Activated CD4-positive, alpha-beta memory T cell treated with anti-CD3 and anti-CD28 coated beads for 36 hours (primary cell): ENCODE measurements at regions not wholly inside any gene's neighbourhood (a gene's known extent, or its start where the extent isn't known, plus 50 kb on each side); places are given as distances from the start of the nearest gene placed in this dataset.

Experiments
- CTCF ChIA-PET: fragments of 350-600 bp; sonication (Branson Sonifier 250); formaldehyde crosslinking; loops from one replicate; lab custom pipeline; 2021; ENCODE audit warnings: antibody characterized with exemption, inconsistent platforms; lab: Charles Lee
- POLR2A ChIA-PET: fragments of 350-600 bp; sonication (Branson Sonifier 250); formaldehyde crosslinking; loops from one replicate; lab custom pipeline; 2021; ENCODE audit warnings: antibody characterized with exemption; lab: Charles Lee
- DNase-seq: peaks from one replicate; pipeline ENCODE4 v3.0.0-alpha.2; 2020
- H3K27ac Mint-ChIP-seq: one replicate; pipeline ENCODE4 v1.8.0; 2021; ENCODE audit warnings: mixed read lengths
- H3K27me3 Mint-ChIP-seq: one replicate; pipeline ENCODE4 v1.8.0; 2021; ENCODE audit warnings: mixed read lengths
- H3K36me3 Mint-ChIP-seq: one replicate; pipeline ENCODE4 v1.8.0; 2021; ENCODE audit warnings: mixed read lengths
- H3K4me1 Mint-ChIP-seq: one replicate; pipeline ENCODE4 v1.8.0; 2021; ENCODE audit warnings: low read depth, mixed read lengths
- H3K4me3 Mint-ChIP-seq: one replicate; pipeline ENCODE4 v1.8.0; 2021; ENCODE audit warnings: mild to moderate bottlenecking, mixed read lengths
- H3K9me3 Mint-ChIP-seq: one replicate; pipeline ENCODE4 v1.8.0; 2021; ENCODE audit warnings: mixed read lengths
- intact Hi-C: fragments of 100-400 bp; cut with micrococcal nuclease; formaldehyde crosslinking; loops from one replicate; pipeline ENCODE4 v1.15.1; 2023

- no peaks in the 10 kb centered on the region for H3K27me3 Mint-ChIP-seq
- H3K4me1 Mint-ChIP-seq, result no peaks in the 10 kb centered on the region
- no peak overlapping the region for H3K27ac Mint-ChIP-seq
- intact Hi-C loops, result no loop called here
- H3K9me3 Mint-ChIP-seq, result peaks cover 2% of the 10 kb centered on the region
- no peaks in the 10 kb centered on the region for H3K36me3 Mint-ChIP-seq
- CTCF ChIA-PET, result no interaction called here
- no peak for DNase-seq
- no peak overlapping the region for H3K4me3 Mint-ChIP-seq
- POLR2A ChIA-PET, result no interaction called here
These were observed 81.5 kb upstream of the ASTN2 start for GRCh38 chr9:117496307-117496706.

GRCh38 chr9:117494401-117495090 lies 79.7 kb upstream of the ASTN2 start:
- Mint-ChIP-seq H3K4me1 (no peaks in the 10 kb centered on the region), H3K27me3 (no peaks in the 10 kb centered on the region), H3K4me3 (no peak overlapping the region), H3K9me3 (peaks cover 2% of the 10 kb centered on the region), H3K27ac (no peak overlapping the region), H3K36me3 (no peaks in the 10 kb centered on the region)
- DNase-seq, result no peak
- ChIA-PET CTCF (no interaction called here), POLR2A (no interaction called here)
- intact Hi-C loops, result no loop called here

- Mint-ChIP-seq H3K4me3 (no peak overlapping the region), H3K36me3 (no peaks in the 10 kb centered on the region), H3K27me3 (no peaks in the 10 kb centered on the region), H3K9me3 (peaks cover 2% of the 10 kb centered on the region), H3K4me1 (no peaks in the 10 kb centered on the region), H3K27ac (no peak overlapping the region)
- CTCF ChIA-PET, result no interaction called here
- DNase-seq, result no peak
- intact Hi-C loops, result no loop called here
- POLR2A ChIA-PET, result no interaction called here
These were observed 77.6 kb upstream of the ASTN2 start for GRCh38 chr9:117492476-117492875.

GRCh38 chr9:117491491-117491890 lies 76.6 kb upstream of the ASTN2 start:
- H3K4me1 Mint-ChIP-seq, result no peaks in the 10 kb centered on the region
- H3K36me3 Mint-ChIP-seq, result no peaks in the 10 kb centered on the region
- H3K27ac Mint-ChIP-seq, result no peak overlapping the region
- H3K27me3 Mint-ChIP-seq, result no peaks in the 10 kb centered on the region
- DNase-seq, result no peak
- POLR2A ChIA-PET, result no interaction called here
- intact Hi-C loops, result no loop called here
- no peaks in the 10 kb centered on the region for H3K9me3 Mint-ChIP-seq
- CTCF ChIA-PET, result no interaction called here
- H3K4me3 Mint-ChIP-seq, result no peak overlapping the region

GRCh38 chr9:117490199-117490598 lies 75.3 kb upstream of the ASTN2 start:
- DNase-seq, result no peak
- POLR2A ChIA-PET, result no interaction called here
- intact Hi-C loops, result no loop called here
- Mint-ChIP-seq H3K27ac (no peak overlapping the region), H3K9me3 (no peaks in the 10 kb centered on the region), H3K27me3 (no peaks in the 10 kb centered on the region), H3K36me3 (no peaks in the 10 kb centered on the region), H3K4me3 (no peak overlapping the region), H3K4me1 (no peaks in the 10 kb centered on the region)
- CTCF ChIA-PET, result no interaction called here

- Mint-ChIP-seq H3K27ac (no peak overlapping the region), H3K4me3 (no peak overlapping the region), H3K27me3 (no peaks in the 10 kb centered on the region), H3K36me3 (no peaks in the 10 kb centered on the region), H3K9me3 (no peaks in the 10 kb centered on the region), H3K4me1 (no peaks in the 10 kb centered on the region)
- CTCF ChIA-PET, result no interaction called here
- no peak for DNase-seq
- intact Hi-C loops, result loop anchor here (5.0 kb wide), 1 partner anchor 69 kb away; no protein-coding TSS in a partner anchor
- POLR2A ChIA-PET, result no interaction called here
These were observed 73.8 kb upstream of the ASTN2 start for GRCh38 chr9:117488659-117489058.

- Mint-ChIP-seq H3K27ac (no peak overlapping the region), H3K27me3 (no peaks in the 10 kb centered on the region), H3K36me3 (no peaks in the 10 kb centered on the region), H3K9me3 (no peaks in the 10 kb centered on the region), H3K4me1 (no peaks in the 10 kb centered on the region), H3K4me3 (no peak overlapping the region)
- CTCF ChIA-PET, result interaction anchor here (1.0 to 1.7 kb wide), 3 partner anchors 9 to 27 kb away, joined by 3 to 4 read pairs (median 3); no protein-coding TSS in a partner anchor
- peak; percentile 46 for DNase-seq
- POLR2A ChIA-PET, result no interaction called here
- intact Hi-C loops, result loop anchor here (5.0 kb wide), 1 partner anchor 70 kb away; no protein-coding TSS in a partner anchor
These were observed 72.8 kb upstream of the ASTN2 start for GRCh38 chr9:117487555-117488175.

- H3K4me1 Mint-ChIP-seq, result no peaks in the 10 kb centered on the region
- H3K27ac Mint-ChIP-seq, result no peak overlapping the region
- intact Hi-C loops, result loop anchor here (5.0 kb wide), 1 partner anchor 71 kb away; no protein-coding TSS in a partner anchor
- no peaks in the 10 kb centered on the region for H3K27me3 Mint-ChIP-seq
- no peak overlapping the region for H3K4me3 Mint-ChIP-seq
- DNase-seq, result no peak
- H3K36me3 Mint-ChIP-seq, result no peaks in the 10 kb centered on the region
- ChIA-PET CTCF (interaction anchor here (1.7 kb wide), 1 partner anchor 8 kb away, joined by 4 read pairs; no protein-coding TSS in a partner anchor), POLR2A (no interaction called here)
- H3K9me3 Mint-ChIP-seq, result no peaks in the 10 kb centered on the region
These were observed 71.6 kb upstream of the ASTN2 start for GRCh38 chr9:117486426-117486825.

- DNase-seq, result no peak
- intact Hi-C loops, result loop anchor here (5.0 kb wide), 1 partner anchor 72 kb away; no protein-coding TSS in a partner anchor
- CTCF ChIA-PET, result no interaction called here
- Mint-ChIP-seq H3K4me3 (no peak overlapping the region), H3K27ac (no peak overlapping the region), H3K27me3 (no peaks in the 10 kb centered on the region), H3K4me1 (no peaks in the 10 kb centered on the region), H3K9me3 (no peaks in the 10 kb centered on the region), H3K36me3 (no peaks in the 10 kb centered on the region)
- POLR2A ChIA-PET, result no interaction called here
These were observed 70.3 kb upstream of the ASTN2 start for GRCh38 chr9:117485176-117485575.

- Mint-ChIP-seq H3K4me1 (no peaks in the 10 kb centered on the region), H3K4me3 (no peak overlapping the region), H3K27me3 (no peaks in the 10 kb centered on the region), H3K27ac (no peak overlapping the region), H3K36me3 (no peaks in the 10 kb centered on the region), H3K9me3 (no peaks in the 10 kb centered on the region)
- intact Hi-C loops, result no loop called here
- POLR2A ChIA-PET, result no interaction called here
- no peak for DNase-seq
- CTCF ChIA-PET, result no interaction called here
These were observed 65.9 kb upstream of the ASTN2 start for GRCh38 chr9:117480729-117481128.

GRCh38 chr9:117480253-117480652 lies 65.4 kb upstream of the ASTN2 start:
- CTCF ChIA-PET, result no interaction called here
- Mint-ChIP-seq H3K27ac (no peak overlapping the region), H3K9me3 (no peaks in the 10 kb centered on the region), H3K36me3 (no peaks in the 10 kb centered on the region), H3K4me1 (no peaks in the 10 kb centered on the region), H3K4me3 (no peak overlapping the region), H3K27me3 (no peaks in the 10 kb centered on the region)
- POLR2A ChIA-PET, result no interaction called here
- intact Hi-C loops, result no loop called here
- DNase-seq, result no peak

- H3K4me1 Mint-ChIP-seq, result no peaks in the 10 kb centered on the region
- intact Hi-C loops, result no loop called here
- H3K36me3 Mint-ChIP-seq, result no peaks in the 10 kb centered on the region
- no peak overlapping the region for H3K27ac Mint-ChIP-seq
- ChIA-PET POLR2A (no interaction called here), CTCF (no interaction called here)
- H3K9me3 Mint-ChIP-seq, result no peaks in the 10 kb centered on the region
- H3K4me3 Mint-ChIP-seq, result no peak overlapping the region
- H3K27me3 Mint-ChIP-seq, result no peaks in the 10 kb centered on the region
- no peak for DNase-seq
These were observed 58.4 kb upstream of the ASTN2 start for GRCh38 chr9:117473293-117473692.

- H3K27me3 Mint-ChIP-seq, result no peaks in the 10 kb centered on the region
- H3K4me1 Mint-ChIP-seq, result no peaks in the 10 kb centered on the region
- CTCF ChIA-PET, result no interaction called here
- no peak overlapping the region for H3K4me3 Mint-ChIP-seq
- intact Hi-C loops, result no loop called here
- POLR2A ChIA-PET, result no interaction called here
- H3K27ac Mint-ChIP-seq, result no peak overlapping the region
- H3K36me3 Mint-ChIP-seq, result no peaks in the 10 kb centered on the region
- no peaks in the 10 kb centered on the region for H3K9me3 Mint-ChIP-seq
- DNase-seq, result no peak
These were observed 56.0 kb upstream of the ASTN2 start for GRCh38 chr9:117470902-117471301.
